ENCODE measurements at regions not wholly inside any gene's neighbourhood (a gene's known extent, or its start where the extent isn't known, plus 50 kb on each side); places are given as distances from the start of the nearest gene placed in this dataset.
A peak's percentile ranks its signal among the peaks of the same experiment; 100 is the strongest.
"Not testable (repeated sequence)": the region's sequence is repeated elsewhere in the genome, so short reads cannot be mapped to it uniquely, and the experiment has no call there.

- H3K4me1 ChIP-seq = peaks cover 0 to 5% (median 0%) of the 10 kb centered on the region in 3 donors
- H3K27me3 ChIP-seq = no peaks in the 10 kb centered on the region
- no peak for FAIRE-seq
- ATAC-seq = no peak
- no peak overlapping the region for H3K27ac ChIP-seq
- intact Hi-C loops (cut with DNase I) = no loop called here
- 89 to 91% methylated on average over 16 of the region's 16 CpGs for WGBS, 2 donors
- H3K4me3 ChIP-seq = no peak overlapping the region
- H3K9me3 ChIP-seq = no peaks in the 10 kb centered on the region
- no peaks in the 10 kb centered on the region for H3K36me3 ChIP-seq
- DNase-seq = peak in 1 of 6 donors; percentile 42
- no peak for TF ChIP-seq CTCF (IDR thresholded peaks at IDR 0.05)
Measured at GRCh38 chr2:43068631-43069517, 157.5 kb downstream of the ZFP36L2 start.

- no peak overlapping the region for H3K27ac ChIP-seq
- no peak overlapping the region for H3K4me3 ChIP-seq
- H3K4me1 ChIP-seq = no peaks in the 10 kb centered on the region
- H3K9me3 ChIP-seq = no peaks in the 10 kb centered on the region
- DNase-seq (peak in 1 of 6 donors; percentile 44), ATAC-seq (no peak), FAIRE-seq (no peak)
- TF ChIP-seq CTCF (IDR thresholded peaks at IDR 0.05) = no peak
- H3K36me3 ChIP-seq = no peaks in the 10 kb centered on the region
- H3K27me3 ChIP-seq = no peaks in the 10 kb centered on the region
- intact Hi-C loops (cut with DNase I) = no loop called here
- WGBS, 2 donors = 86 to 89% methylated on average over 50 to 51 of the region's 51 CpGs
Measured at GRCh38 chr2:43068041-43068533, 158.3 kb downstream of the ZFP36L2 start.

- H3K27me3 ChIP-seq = no peaks in the 10 kb centered on the region
- H3K9me3 ChIP-seq = no peaks in the 10 kb centered on the region
- no peak overlapping the region for H3K4me3 ChIP-seq
- no peaks in the 10 kb centered on the region for H3K36me3 ChIP-seq
- ATAC-seq = no peak
- 85 to 91% methylated on average over 14 of the region's 14 CpGs for WGBS, 2 donors
- H3K27ac ChIP-seq = no peak overlapping the region
- intact Hi-C loops (cut with DNase I) = no loop called here
- FAIRE-seq = no peak
- TF ChIP-seq CTCF (IDR thresholded peaks at IDR 0.05) = no peak
- H3K4me1 ChIP-seq = no peaks in the 10 kb centered on the region
- DNase-seq = peak in 1 of 6 donors; percentile 48
Measured at GRCh38 chr2:43067254-43068040, 159.0 kb downstream of the ZFP36L2 start.

GRCh38 chr2:43066541-43067253 is 159.7 kb downstream of the ZFP36L2 start:
- H3K27ac ChIP-seq; FAIRE-seq; H3K27me3 ChIP-seq; ATAC-seq; H3K36me3 ChIP-seq; H3K4me3 ChIP-seq; H3K4me1 ChIP-seq; intact Hi-C loops (cut with DNase I); H3K9me3 ChIP-seq: not testable (repeated sequence)
- peak in 1 of 6 donors; percentile 25 for DNase-seq
- WGBS, 2 donors = 91 to 93% methylated on average over 20 of the region's 20 CpGs

GRCh38 chr2:43065871-43066270 is 160.5 kb downstream of the ZFP36L2 start:
- no peaks in the 10 kb centered on the region for H3K9me3 ChIP-seq
- peak in 1 of 6 donors; percentile 34 for DNase-seq
- 92% methylated on average over 10 of the region's 10 CpGs for WGBS, 2 donors
- intact Hi-C loops (cut with DNase I) = no loop called here
- no peaks in the 10 kb centered on the region for H3K36me3 ChIP-seq
- no peak overlapping the region for H3K27ac ChIP-seq
- no peaks in the 10 kb centered on the region for H3K4me1 ChIP-seq
- H3K4me3 ChIP-seq = no peak overlapping the region
- FAIRE-seq = no peak
- ATAC-seq = no peak
- H3K27me3 ChIP-seq = no peaks in the 10 kb centered on the region
- TF ChIP-seq CTCF (IDR thresholded peaks at IDR 0.05) = no peak

Data from pancreas (tissue), 10 donors.